LHCN-M2 (cell line): ENCODE measurements at regions not wholly inside any gene's neighbourhood (a gene's known extent, or its start where the extent isn't known, plus 50 kb on each side); places are given as distances from the start of the nearest gene placed in this dataset.

Experiments
- DNase-seq: peaks from one replicate; pipeline ENCODE4 v3.0.0-alpha.2; 2012; ENCODE audit warnings: low read depth

GRCh38 chr12:81958406-81958805 lies 199.3 kb upstream of the PPFIA2 start:
- no peak for DNase-seq

DNA sequence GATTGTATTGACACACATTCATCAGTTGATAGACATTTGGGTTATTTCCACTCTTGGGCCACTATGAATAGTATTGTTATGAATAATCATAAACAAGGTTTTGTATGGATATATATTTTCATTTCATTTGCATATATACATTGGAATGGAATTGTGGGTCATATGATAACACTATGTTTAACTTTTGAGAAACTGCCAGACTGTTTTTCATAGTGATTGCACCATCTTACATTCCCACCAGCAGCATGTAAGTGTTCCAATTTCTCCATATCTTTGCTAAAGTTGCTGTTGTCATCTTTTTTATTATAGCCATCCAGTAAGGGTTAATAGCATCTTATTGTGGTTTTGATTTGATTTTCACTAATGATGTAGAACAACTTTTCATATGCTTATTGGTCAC lies 198.5 kb upstream of the PPFIA2 start:
- no peak for DNase-seq

GRCh38 chr12:81956468-81956860 lies 197.3 kb upstream of the PPFIA2 start:
- DNase-seq: no peak

DNA sequence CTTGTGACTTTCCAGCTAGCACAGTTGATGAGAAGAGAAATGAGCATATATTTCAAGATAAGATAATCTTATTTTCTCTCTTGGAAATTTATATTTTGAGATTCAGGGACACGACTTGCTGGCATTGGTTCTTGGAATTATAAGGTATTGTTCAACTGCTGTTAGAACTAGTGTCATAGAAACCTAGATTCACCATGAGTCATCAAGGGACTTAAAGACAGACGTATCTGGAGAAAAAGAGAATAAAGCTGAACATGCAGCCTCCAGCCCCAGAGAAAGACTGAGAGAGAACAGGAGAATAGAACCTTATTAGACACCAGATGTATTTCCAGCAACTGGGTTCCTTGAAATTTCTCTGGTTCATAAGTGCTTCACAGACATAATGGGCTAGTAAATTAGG lies 194.4 kb upstream of the PPFIA2 start:
- no peak for DNase-seq

- DNase-seq: no peak
Observed at GRCh38 chr12:81950871-81951270, 191.7 kb upstream of the PPFIA2 start.

DNA sequence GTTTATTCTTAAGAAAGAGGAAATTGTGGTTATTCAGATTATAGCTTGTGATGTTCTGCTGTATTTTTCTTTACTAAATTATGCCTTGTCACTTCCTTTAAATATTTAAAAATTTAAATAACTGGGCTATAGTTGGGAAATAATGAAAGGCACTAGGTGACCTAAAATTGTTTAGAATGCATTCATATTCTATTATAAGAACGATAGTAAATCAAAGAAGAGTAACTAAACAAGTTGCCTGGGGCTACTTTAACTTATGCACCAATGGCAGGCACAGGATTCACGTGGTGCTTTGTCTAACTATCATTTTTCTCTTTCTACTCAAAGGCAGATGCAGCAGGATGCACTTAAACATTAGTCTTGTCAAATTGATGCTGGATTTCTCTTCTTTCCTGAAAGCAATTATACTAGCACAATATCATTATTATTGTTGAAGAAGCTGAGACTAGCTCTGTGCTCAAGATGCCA lies 190.7 kb upstream of the PPFIA2 start:
- no peak for DNase-seq

DNA sequence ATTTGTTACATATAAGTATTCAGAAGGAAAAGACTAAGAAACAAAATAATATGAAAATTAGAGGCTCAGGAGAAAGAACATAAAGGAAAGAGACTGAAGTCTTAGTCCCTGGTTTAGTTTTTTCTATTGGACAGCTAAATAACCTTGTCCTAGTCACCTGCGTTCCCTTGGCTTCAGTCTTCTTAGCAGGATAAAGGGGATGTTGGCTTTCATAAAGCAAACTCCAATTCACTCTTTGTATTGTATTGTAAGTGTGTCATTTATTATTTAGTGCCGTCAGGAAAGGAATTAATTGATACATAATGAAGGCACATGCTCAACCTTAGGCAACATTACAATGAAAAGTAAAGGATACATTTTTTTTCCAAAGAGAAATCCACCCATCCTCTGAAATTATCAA lies 190.3 kb upstream of the PPFIA2 start:
- no peak for DNase-seq

- DNase-seq: no peak
Observed at GRCh38 chr12:81944886-81945285, 185.7 kb upstream of the PPFIA2 start.

DNA sequence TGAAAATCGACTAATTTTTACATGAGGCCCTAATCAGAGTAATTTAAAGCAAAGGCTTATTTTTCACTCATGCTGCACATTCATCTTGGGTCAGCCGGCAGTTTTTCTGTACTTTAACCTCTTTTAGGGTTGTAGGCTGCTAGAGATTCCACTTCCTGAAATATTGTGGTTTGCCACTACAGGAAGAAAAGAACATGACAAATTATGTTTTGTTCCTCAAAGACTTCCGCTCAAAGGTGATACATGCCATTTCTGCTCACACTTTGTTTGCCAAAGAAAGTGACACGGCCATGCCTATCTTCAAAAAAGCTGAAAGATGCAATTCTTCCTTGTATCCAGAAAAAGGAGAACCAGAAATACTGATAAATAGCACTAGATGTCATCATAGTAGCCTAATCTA lies 183.4 kb upstream of the PPFIA2 start:
- DNase-seq: no peak

GRCh38 chr12:81930037-81930436 lies 170.9 kb upstream of the PPFIA2 start:
- no peak for DNase-seq

- no peak for DNase-seq
Observed at GRCh38 chr12:81896771-81897170, 137.6 kb upstream of the PPFIA2 start.

DNA sequence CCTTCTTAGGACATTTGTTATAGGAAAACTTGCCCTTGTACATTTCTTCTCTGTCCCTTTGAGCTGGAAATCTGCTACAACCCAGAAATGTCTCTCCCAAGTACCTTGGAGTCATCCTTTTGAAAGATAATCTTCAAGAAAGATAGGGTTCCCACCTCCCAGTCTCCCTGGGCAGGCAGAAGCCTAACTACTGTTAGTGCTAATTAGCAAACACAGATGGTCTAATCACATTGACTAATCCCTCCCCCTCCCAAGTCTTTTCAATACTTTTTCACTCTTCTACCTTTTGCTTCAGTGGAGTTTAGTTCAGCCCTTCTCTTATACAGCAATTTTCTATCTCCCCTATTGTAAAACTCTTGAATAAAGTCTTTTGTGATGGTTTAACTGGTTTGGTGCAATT lies 129.8 kb upstream of the PPFIA2 start:
- DNase-seq: no peak

DNA sequence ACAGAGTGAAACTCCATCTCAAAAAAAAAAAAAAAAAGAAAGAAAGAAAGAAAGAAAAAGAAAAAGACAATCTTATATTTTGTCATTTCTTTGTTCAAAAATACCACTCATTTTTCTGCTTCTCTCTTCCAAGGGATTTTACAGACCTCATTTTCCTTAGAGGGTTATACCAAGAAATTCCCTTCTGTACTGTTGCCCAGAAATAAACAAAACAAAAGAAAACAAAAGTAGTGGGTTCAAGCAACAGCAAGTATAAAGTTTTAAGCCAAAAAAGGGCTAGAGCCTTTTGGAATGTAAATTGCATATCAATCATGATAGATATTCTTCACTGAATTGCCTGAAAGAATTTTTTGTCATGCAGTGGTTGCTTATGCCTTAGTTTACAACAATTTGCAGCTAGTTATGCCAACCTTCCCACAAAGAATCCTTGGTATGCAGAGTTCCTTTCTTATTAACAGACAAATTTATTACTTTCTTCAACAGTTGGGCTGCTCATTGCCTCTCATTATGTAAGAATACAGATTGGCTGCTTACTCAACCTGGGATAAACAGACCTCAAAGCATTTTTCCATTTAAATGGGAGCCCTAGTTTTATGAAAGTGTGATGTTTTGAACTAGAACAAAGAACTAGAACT lies 129.1 kb upstream of the PPFIA2 start:
- no peak for DNase-seq

DNA sequence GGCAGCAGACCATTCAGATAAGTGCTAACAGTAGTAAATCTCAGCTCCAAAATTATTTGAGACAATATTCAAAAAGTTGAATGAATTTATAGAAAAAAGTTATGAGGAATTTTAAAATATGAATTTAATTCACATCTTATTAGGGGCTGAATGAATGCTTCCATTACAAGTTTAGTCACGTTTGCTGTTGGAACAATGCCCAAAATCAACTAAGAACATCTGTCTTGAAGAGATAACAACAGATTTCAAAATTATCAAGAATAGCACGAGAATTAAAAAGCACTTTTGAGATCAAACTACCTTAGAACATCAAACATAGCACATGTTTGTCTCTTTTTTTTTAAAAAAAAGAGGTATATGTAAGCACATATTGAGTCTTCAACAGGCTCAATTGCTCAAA lies 115.4 kb upstream of the PPFIA2 start:
- no peak for DNase-seq

DNA sequence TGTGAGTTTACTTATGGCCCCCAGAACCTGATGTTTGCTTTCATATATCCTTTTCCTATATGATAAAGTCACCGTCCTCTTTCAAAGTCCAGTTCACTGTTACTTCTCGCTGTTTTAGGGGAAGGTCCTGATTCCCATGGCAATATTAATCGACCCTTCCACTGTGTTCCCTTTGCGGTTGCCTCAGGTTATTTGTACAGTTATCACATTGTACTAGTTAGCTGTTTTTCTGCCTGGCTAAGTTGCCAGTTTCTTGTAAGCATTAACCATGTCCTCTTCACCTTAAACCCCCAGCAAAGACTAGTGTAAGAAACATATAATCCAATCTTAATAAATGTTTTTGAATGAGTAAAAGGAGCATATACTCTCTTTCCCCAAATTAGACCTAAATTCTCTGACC lies 115.0 kb upstream of the PPFIA2 start:
- DNase-seq: no peak

- no peak for DNase-seq
Observed at GRCh38 chr12:81872400-81872799, 113.2 kb upstream of the PPFIA2 start.

DNA sequence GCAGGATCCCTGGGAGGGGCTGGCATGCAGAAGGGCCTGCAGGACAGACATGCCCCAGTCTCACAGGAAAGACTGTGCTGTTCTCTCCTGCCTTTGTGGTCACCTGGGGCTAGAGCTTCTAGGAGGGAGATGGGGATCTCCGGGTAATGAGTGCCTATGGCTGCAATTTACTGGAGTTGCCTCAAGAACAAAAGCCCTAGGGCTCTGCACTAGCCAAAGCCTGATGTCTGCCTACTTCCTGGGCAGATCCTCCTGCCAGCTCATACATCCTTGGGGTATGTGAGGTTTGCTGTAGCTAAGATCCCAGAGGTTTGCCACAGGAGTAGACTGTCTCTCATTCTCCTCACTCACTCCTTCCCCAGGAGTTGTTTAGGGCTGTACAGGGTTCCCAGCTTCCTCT lies 106.9 kb upstream of the PPFIA2 start:
- no peak for DNase-seq

DNA sequence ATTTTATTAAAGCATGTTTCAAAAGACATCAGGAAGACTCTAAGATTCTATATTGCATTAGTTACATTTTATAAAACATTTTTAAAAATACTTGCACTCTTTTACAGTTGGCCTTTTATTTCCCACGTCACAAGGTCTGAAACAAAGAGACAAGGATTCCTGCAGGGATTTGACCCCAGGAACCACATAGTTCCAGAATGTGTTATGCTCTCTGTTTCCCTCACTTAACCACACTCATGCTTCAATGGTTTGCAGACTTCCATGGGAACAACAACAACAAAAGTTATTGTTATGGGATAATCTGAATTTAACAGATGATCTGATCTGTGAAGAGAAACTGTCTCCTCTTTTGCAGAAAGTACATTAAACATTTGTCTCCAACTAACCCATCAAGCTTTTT lies 104.3 kb upstream of the PPFIA2 start:
- no peak for DNase-seq

GRCh38 chr12:81859521-81859920 lies 100.4 kb upstream of the PPFIA2 start:
- no peak for DNase-seq

GRCh38 chr12:81843599-81843998 lies 84.4 kb upstream of the PPFIA2 start:
- no peak for DNase-seq

- no peak for DNase-seq
Observed at GRCh38 chr12:81835783-81836182, 76.6 kb upstream of the PPFIA2 start.

DNA sequence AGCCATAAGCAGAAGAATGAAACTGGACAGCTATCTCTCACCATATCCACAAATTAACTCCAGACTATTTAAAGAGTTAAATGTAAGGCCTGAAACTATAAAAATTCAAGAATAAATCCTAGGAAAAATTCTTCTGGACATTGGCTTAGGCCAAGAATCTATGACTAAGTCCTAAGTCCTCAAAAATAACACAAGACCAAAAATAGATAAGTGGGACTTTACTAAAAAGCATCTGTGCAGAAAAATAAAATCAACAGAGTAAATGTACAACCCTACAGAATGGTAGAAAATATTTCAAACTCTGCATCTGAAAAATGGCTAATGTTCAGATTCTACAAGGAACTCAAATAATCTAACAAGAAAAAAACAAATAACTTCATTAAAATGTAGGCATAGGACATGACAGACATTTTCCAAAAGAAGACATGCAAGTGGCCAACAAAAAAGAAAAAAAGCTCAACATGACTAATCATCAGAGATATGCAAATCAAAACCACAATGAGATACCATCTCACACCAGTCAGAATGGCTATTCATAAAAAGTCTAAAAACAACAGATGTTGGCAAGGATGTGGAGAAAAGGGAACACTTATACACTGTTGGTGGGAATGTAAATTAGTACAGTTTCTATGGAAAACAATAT lies 61.0 kb upstream of the PPFIA2 start:
- no peak for DNase-seq

GRCh38 chr12:81815611-81816010 lies 56.5 kb upstream of the PPFIA2 start:
- no peak for DNase-seq

DNA sequence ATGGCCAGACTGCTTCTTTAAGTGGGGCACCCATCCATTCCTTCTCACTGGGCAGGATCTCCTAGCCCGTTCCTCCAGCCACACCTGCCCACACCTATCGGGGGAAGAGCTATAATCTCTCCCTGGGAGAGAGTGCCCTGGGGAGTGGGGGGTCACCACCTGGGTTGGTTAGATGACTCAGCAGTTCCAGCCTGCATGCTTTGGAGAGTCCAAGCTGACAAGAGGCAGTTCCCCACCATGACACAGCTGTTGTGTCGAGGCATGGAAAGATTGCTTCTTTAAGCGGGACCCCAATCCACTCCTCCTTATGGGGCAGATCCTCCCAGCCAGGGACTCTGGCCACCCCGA lies 52.6 kb upstream of the PPFIA2 start:
- no peak for DNase-seq
